ENCODE measurements at regions not wholly inside any gene's neighbourhood (a gene's known extent, or its start where the extent isn't known, plus 50 kb on each side); places are given as distances from the start of the nearest gene placed in this dataset.

GRCh38 chr6:153698637-153699036 is 340.4 kb upstream of the OPRM1 start:
- Histone ChIP-seq H3K9ac (ENCODE audit: low read length) (no peak overlapping the region), H3K4me3 (ENCODE audit: control extremely low read depth in 1 of 5, extremely low read depth in 1 of 5, insufficient read depth in 1 of 5, low read depth in 2 of 5, low read length in 4 of 5) (no peak overlapping the region), H3K27me3 (replicated peaks in 1 of 4; ENCODE audit: control extremely low read depth in 1 of 4, control insufficient read depth in 3 of 4, insufficient read depth in 4 of 4, low read length in 3 of 4) (no peaks in the 10 kb centered on the region), H3K27ac (ENCODE audit: low read length in 2 of 2) (no peak overlapping the region), H3K4me1 (ENCODE audit: control insufficient read depth in 2 of 2, insufficient read depth in 2 of 2, low read length in 2 of 2) (no peaks in the 10 kb centered on the region), H3K79me2 (ENCODE audit: control insufficient read depth, insufficient read depth, low read length) (no peaks in the 10 kb centered on the region), H2AFZ (ENCODE audit: insufficient read depth, low read depth, low read length, poor library complexity, severe bottlenecking) (no peak overlapping the region), H3K9me3 (ENCODE audit: control extremely low read depth in 1 of 3, control insufficient read depth in 2 of 3, insufficient read depth in 1 of 3, low read length in 2 of 3) (no peaks in the 10 kb centered on the region), H3K36me3 (replicated peaks in 1 of 2; ENCODE audit: control extremely low read depth in 1 of 2, control insufficient read depth in 1 of 2, extremely low read depth in 1 of 2, insufficient read depth in 2 of 2, low read length in 1 of 2) (no peaks in the 10 kb centered on the region), H3K4me2 (replicated peaks; ENCODE audit: low read depth, low read length, poor library complexity, severe bottlenecking) (no peak overlapping the region), H4K20me1 (ENCODE audit: control insufficient read depth, insufficient read depth, low read length, poor library complexity, severe bottlenecking) (no peaks in the 10 kb centered on the region)
- ChIA-PET CTCF (no interaction called here), POLR2A (no interaction called here)
- Mint-ChIP-seq H3K27ac (no peak overlapping the region), H3K27me3 (no peaks in the 10 kb centered on the region), H3K9me3 (ENCODE audit: insufficient read depth) (no peaks in the 10 kb centered on the region), H3K4me3 (no peak overlapping the region), H3K4me1 (no peaks in the 10 kb centered on the region)
- no peak for TF ChIP-seq CTCF (IDR thresholded peaks at IDR 0.05)
- TF ChIP-seq EZH2 (IDR thresholded peaks at IDR 0.05; ENCODE audit: borderline replicate concordance, insufficient read depth, low read depth, low read length, poor library complexity, severe bottlenecking) = no peak
- no CpG with 5 or more reads among the region's 2 CpGs for WGBS (ENCODE audit: insufficient coverage)
- ATAC-seq (ENCODE audit: low read depth) (no peak), DNase-seq (no peak)
- intact Hi-C loops (cut with micrococcal nuclease) = no loop called here

GRCh38 chr6:153698001-153698400 is 341.0 kb upstream of the OPRM1 start:
- no peak overlapping the region for H3K4me3 Mint-ChIP-seq
- no peaks in the 10 kb centered on the region for H3K27me3 Mint-ChIP-seq
- Histone ChIP-seq H3K4me2 (replicated peaks; ENCODE audit: low read depth, low read length, poor library complexity, severe bottlenecking) (no peak overlapping the region), H3K9me3 (ENCODE audit: control extremely low read depth in 1 of 3, control insufficient read depth in 2 of 3, insufficient read depth in 1 of 3, low read length in 2 of 3) (no peaks in the 10 kb centered on the region), H3K27me3 (replicated peaks in 1 of 4; ENCODE audit: control extremely low read depth in 1 of 4, control insufficient read depth in 3 of 4, insufficient read depth in 4 of 4, low read length in 3 of 4) (no peaks in the 10 kb centered on the region), H4K20me1 (ENCODE audit: control insufficient read depth, insufficient read depth, low read length, poor library complexity, severe bottlenecking) (no peaks in the 10 kb centered on the region), H2AFZ (ENCODE audit: insufficient read depth, low read depth, low read length, poor library complexity, severe bottlenecking) (no peak overlapping the region), H3K4me3 (ENCODE audit: control extremely low read depth in 1 of 5, extremely low read depth in 1 of 5, insufficient read depth in 1 of 5, low read depth in 2 of 5, low read length in 4 of 5) (no peak overlapping the region), H3K4me1 (ENCODE audit: control insufficient read depth in 2 of 2, insufficient read depth in 2 of 2, low read length in 2 of 2) (no peaks in the 10 kb centered on the region), H3K36me3 (replicated peaks in 1 of 2; ENCODE audit: control extremely low read depth in 1 of 2, control insufficient read depth in 1 of 2, extremely low read depth in 1 of 2, insufficient read depth in 2 of 2, low read length in 1 of 2) (no peaks in the 10 kb centered on the region), H3K27ac (ENCODE audit: low read length in 2 of 2) (no peak overlapping the region), H3K79me2 (ENCODE audit: control insufficient read depth, insufficient read depth, low read length) (no peaks in the 10 kb centered on the region), H3K9ac (ENCODE audit: low read length) (no peak overlapping the region)
- H3K4me1 Mint-ChIP-seq = no peaks in the 10 kb centered on the region
- no CpG with 5 or more reads among the region's 5 CpGs for WGBS (ENCODE audit: insufficient coverage)
- TF ChIP-seq CTCF (IDR thresholded peaks at IDR 0.05) (no peak), EZH2 (IDR thresholded peaks at IDR 0.05; ENCODE audit: borderline replicate concordance, insufficient read depth, low read depth, low read length, poor library complexity, severe bottlenecking) (no peak)
- no peaks in the 10 kb centered on the region for H3K9me3 Mint-ChIP-seq (ENCODE audit: insufficient read depth)
- POLR2A ChIA-PET = no interaction called here
- ATAC-seq (ENCODE audit: low read depth) (no peak), DNase-seq (no peak)
- CTCF ChIA-PET = no interaction called here
- H3K27ac Mint-ChIP-seq = no peak overlapping the region
- intact Hi-C loops (cut with micrococcal nuclease) = no loop called here
